ENCODE measurements at regions not wholly inside any gene's neighbourhood (a gene's known extent, or its start where the extent isn't known, plus 50 kb on each side); places are given as distances from the start of the nearest gene placed in this dataset.

- no peak overlapping the region for H3K4me3 ChIP-seq (ENCODE audit: low read depth, low read length)
- in situ Hi-C loops (cut with HindIII; ENCODE audit: low sequenced_read_pairs), result no loop called here
- no peak for DNase-seq (ENCODE audit: low read depth)
- TF ChIP-seq CTCF (IDR thresholded peaks at IDR 0.05; ENCODE audit: low read depth, low read length, missing control alignments), result no peak
Measured at GRCh38 chr12:88925454-88925853, 345.2 kb upstream of the KITLG start.

- in situ Hi-C loops (cut with HindIII; ENCODE audit: low sequenced_read_pairs), result no loop called here
- TF ChIP-seq CTCF (IDR thresholded peaks at IDR 0.05; ENCODE audit: low read depth, low read length, missing control alignments), result no peak
- no peak for DNase-seq (ENCODE audit: low read depth)
- H3K4me3 ChIP-seq (ENCODE audit: low read depth, low read length), result no peak overlapping the region
Measured at GRCh38 chr12:88924162-88924561, 343.9 kb upstream of the KITLG start.

GRCh38 chr12:88923631-88924030, 343.4 kb upstream of the KITLG start:
- no peak for TF ChIP-seq CTCF (IDR thresholded peaks at IDR 0.05; ENCODE audit: low read depth, low read length, missing control alignments)
- H3K4me3 ChIP-seq (ENCODE audit: low read depth, low read length), result no peak overlapping the region
- in situ Hi-C loops (cut with HindIII; ENCODE audit: low sequenced_read_pairs), result no loop called here
- DNase-seq (ENCODE audit: low read depth), result no peak

- TF ChIP-seq CTCF (IDR thresholded peaks at IDR 0.05; ENCODE audit: low read depth, low read length, missing control alignments), result no peak
- in situ Hi-C loops (cut with HindIII; ENCODE audit: low sequenced_read_pairs), result no loop called here
- H3K4me3 ChIP-seq (ENCODE audit: low read depth, low read length), result no peak overlapping the region
- DNase-seq (ENCODE audit: low read depth), result no peak
Measured at GRCh38 chr12:88922816-88923215, 342.5 kb upstream of the KITLG start.

- TF ChIP-seq CTCF (IDR thresholded peaks at IDR 0.05; ENCODE audit: low read depth, low read length, missing control alignments), result no peak
- in situ Hi-C loops (cut with HindIII; ENCODE audit: low sequenced_read_pairs), result no loop called here
Measured at GRCh38 chr12:88921890-88922532, 341.7 kb upstream of the KITLG start.

GRCh38 chr12:88921434-88921833, 341.2 kb upstream of the KITLG start:
- no peak for TF ChIP-seq CTCF (IDR thresholded peaks at IDR 0.05; ENCODE audit: low read depth, low read length, missing control alignments)
- H3K4me3 ChIP-seq (ENCODE audit: low read depth, low read length), result no peak overlapping the region
- in situ Hi-C loops (cut with HindIII; ENCODE audit: low sequenced_read_pairs), result no loop called here
- DNase-seq (ENCODE audit: low read depth), result no peak

More at GRCh38 chr12:88921890-88922532, 341.7 kb upstream of the KITLG start:
- no peak for DNase-seq (ENCODE audit: low read depth)
- no peak overlapping the region for H3K4me3 ChIP-seq (ENCODE audit: low read depth, low read length)
